ENCODE measurements at regions not wholly inside any gene's neighbourhood (a gene's known extent, or its start where the extent isn't known, plus 50 kb on each side); places are given as distances from the start of the nearest gene placed in this dataset.

DNA sequence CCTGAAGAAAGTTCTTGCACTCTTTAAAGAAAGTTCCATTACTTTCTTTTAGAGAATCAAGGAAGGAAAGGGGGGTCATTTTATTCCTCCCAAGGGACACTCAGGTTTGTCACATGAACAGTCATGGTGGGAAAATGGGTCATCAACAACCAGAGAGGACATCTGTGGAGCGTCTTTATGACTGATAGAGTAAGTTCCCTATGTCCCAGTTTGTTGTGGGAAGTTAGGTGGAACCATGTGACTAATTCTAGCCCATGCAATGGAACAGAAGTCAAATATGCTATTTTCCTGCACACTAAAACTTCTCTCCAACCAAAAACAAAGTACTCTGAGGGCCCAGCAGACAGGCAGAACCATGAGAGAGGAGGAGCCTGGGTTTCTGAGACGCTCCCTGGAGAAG lies 165.6 kb upstream of the SERTAD2 start:
- no peak for TF ChIP-seq CTCF (conservative IDR thresholded peaks at IDR 0.05 in 1 of 2, IDR thresholded peaks at IDR 0.05 in 1 of 2; ENCODE audit: low read depth in 1 of 2, low read length in 2 of 2)
- no peak for TF ChIP-seq EZH2 (IDR thresholded peaks at IDR 0.05; ENCODE audit: low read length, missing control alignments)

Measured in fibroblast of lung (primary cell).